ENCODE measurements at regions not wholly inside any gene's neighbourhood (a gene's known extent, or its start where the extent isn't known, plus 50 kb on each side); places are given as distances from the start of the nearest gene placed in this dataset.

GRCh38 chr12:85588221-85588620, 248.0 kb downstream of the RASSF9 start:
- TF ChIP-seq CTCF (IDR thresholded peaks at IDR 0.05; ENCODE audit: low read length) (no peak), EZH2 (IDR thresholded peaks at IDR 0.05; ENCODE audit: borderline replicate concordance, low read length) (no peak)
